ENCODE measurements at regions not wholly inside any gene's neighbourhood (a gene's known extent, or its start where the extent isn't known, plus 50 kb on each side); places are given as distances from the start of the nearest gene placed in this dataset.

DNA sequence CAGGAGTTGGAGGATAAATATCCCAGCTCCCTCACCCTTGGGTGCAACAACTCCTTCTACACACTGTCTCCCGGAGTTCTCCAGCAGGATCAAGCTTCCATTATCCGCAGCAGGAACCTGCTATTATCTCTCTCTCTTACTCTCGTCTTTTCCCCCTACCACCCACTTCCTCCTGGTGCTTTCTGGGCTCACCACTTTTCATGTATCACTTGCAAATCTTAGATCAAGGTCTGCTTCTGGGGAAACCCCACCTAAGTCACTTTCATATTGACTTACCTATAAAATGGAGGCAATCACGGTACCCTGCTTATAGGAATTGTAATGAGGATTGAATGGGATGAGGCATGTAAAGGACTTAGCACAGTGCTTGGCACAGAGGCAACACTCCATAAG is 589.5 kb downstream of the BCOR start:
- TF ChIP-seq CTCF (IDR thresholded peaks at IDR 0.05) (no peak), POLR2A (IDR thresholded peaks at IDR 0.05) (no peak)

All from thyroid gland (tissue), 4 donors.